Panc1 (cell line): ENCODE measurements at regions not wholly inside any gene's neighbourhood (a gene's known extent, or its start where the extent isn't known, plus 50 kb on each side); places are given as distances from the start of the nearest gene placed in this dataset.

Experiments
- CTCF ChIP-seq: fragments of 450-650 bp; IDR thresholded peaks from 2 replicates; pipeline ENCODE4 v1.5.1; 2017; ENCODE audit warnings: mild to moderate bottlenecking
- REST ChIP-seq, 2 experiments: IDR thresholded peaks; 2 replicates each; pipeline ENCODE4 v1.6.1; 2011 to 2012; ENCODE audit warnings: low read depth in 2 of 2, control low read depth in 1 of 2, low read length in 1 of 2, mild to moderate bottlenecking in 1 of 2, moderate library complexity in 1 of 2; ENCODE audit not compliant: insufficient read depth in 1 of 2
- SIN3A ChIP-seq: IDR thresholded peaks from 2 replicates; pipeline ENCODE4 v1.6.1; 2012; ENCODE audit warnings: low read depth, mild to moderate bottlenecking, low read length, moderate library complexity, borderline replicate concordance; ENCODE audit not compliant: insufficient read depth
- TCF7L2 ChIP-seq: IDR thresholded peaks from 2 replicates; pipeline ENCODE4 v1.6.1; 2011; ENCODE audit warnings: mild to moderate bottlenecking, low read depth, low read length, inconsistent platforms

- TF ChIP-seq CTCF = no peak
- TF ChIP-seq REST (IDR thresholded peaks at IDR 0.05; ENCODE audit: insufficient read depth in 1 of 2, low read depth in 2 of 2, low read length in 1 of 2) = no peak
- no peak for TF ChIP-seq TCF7L2
- no peak for TF ChIP-seq SIN3A
Measured at GRCh38 chr21:16198546-16198945, 468.8 kb downstream of the USP25 start.
